Right hindlimb (tissue), 1 donor: ENCODE measurements at regions not wholly inside any gene's neighbourhood (a gene's known extent, or its start where the extent isn't known, plus 50 kb on each side); places are given as distances from the start of the nearest gene placed in this dataset.
A peak's percentile ranks its signal among the peaks of the same experiment; 100 is the strongest.

Source experiments
- DNase-seq: peaks from one replicate; pipeline ENCODE4 v3.0.0-alpha.2; 2018

DNA sequence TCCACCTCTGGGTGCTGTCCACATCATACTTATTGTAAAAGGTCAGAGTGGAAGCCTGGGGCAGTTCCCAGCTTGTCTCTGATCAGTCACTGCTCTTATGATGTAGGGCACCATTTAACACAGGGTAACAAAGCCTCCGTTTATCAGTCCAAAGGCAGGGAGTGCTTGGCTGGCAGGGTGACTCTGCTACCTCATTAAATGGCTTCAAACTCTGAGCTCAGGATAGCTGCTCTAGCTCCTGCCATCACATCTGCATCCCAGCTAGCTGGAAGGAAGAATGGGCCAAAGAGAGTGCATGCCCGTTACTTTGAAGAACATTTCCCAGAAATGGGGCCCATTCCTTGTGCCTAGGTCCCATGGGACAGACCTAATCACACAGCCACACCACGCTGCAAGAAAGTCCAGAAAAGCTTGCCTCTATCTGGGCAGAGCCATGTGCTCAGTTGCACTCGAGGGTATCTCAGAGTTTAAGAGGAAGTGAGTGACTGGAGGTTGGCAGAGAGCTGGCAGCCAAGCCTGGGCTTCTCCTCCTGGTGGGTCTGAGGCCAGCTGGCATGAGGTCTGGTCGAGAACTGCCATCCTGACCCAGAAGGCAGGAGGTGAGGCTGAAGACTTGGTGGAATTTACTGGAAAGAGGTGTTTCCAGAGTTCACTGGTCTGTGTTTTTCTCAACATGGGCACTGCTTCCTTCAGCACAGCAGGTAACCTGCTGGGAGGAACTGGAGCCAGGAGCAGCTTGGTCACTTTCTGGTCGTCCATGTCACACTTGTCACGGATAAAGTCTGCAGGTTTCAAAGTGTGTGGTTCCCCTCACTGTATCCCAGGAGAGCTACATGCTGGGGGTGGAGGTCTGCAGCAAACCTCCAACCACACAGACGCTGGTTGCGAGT is 935.7 kb downstream of the BRD1 start:
- no peak for DNase-seq

DNA sequence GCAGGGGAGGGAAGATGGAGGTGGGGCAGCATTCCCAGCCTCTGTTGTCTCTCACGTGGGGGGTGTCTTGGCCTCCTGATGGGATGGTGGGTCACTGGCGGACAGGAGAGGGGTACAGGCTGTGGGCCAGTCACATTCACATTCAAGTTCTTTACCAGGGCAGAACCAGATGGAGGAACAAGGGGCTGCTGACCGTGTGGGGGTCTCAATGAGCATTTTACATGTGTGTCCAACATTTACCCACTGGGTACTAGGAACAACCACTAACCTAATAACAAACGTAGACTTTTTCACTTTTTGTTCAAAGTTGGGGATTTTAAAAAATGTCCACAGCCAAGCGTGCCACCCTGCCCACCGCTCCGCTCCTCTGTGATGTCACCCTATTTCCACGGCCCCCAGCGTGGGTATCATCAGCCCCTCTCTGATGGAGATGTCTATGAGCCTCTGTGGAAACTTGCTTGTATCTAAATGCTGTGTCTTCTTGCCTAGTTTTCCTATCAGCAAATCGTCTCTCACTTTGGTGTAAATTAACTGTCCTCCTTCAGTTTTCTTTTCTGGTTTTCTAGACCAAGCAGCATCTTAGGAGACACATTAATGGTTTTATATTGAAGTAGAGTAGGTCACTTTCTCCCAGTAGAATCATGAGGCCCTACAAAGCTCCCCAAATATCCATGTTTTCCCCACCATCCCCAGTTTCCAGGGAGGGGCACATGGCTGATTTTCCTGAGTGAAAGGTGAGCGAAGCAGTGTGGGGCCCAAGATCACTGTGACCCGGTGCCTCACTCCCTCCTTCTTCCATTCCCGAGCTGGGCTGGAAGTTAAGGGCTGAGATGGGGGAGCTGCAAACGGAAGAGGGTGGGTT is 936.7 kb downstream of the BRD1 start:
- no peak for DNase-seq

DNA sequence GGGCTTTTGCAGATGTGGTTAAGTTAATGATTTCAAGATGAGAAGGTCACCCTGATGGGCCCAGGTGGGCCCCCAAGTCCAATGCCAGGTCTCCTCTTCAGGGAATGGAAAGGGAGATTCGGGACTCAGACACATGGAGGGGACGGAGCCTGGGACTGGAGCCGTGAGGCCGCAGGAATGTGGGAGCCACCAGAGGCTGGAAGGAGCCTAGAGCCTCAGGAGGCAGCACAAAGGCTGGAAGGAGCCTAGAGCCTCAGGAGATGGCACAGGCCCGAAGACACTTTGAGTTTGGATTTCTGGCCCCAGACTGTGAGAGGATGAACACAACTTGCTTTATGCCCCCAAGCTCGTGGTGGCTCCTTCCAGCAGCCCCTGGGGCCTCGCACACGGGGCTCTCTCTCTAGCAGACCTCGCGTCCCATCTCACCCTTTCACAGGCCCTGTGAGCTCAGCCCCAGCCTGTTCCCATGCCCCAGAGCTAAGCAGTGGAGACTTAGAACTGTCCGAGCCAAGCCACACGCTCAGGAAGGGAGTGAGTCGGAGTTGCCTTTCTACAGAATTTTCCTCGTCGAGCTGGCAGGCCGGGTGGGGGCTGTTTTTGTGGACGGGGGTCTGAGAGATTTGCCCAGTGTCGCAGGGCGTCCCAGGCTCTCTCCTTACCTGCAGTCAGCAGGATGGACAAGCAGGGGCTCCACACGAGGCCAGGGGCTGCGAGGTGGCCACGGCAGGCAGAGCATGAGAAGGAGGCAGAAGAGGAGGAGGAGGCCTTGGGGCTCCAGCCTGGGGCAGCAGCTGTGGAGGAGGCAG is 937.6 kb downstream of the BRD1 start:
- no peak for DNase-seq

DNA sequence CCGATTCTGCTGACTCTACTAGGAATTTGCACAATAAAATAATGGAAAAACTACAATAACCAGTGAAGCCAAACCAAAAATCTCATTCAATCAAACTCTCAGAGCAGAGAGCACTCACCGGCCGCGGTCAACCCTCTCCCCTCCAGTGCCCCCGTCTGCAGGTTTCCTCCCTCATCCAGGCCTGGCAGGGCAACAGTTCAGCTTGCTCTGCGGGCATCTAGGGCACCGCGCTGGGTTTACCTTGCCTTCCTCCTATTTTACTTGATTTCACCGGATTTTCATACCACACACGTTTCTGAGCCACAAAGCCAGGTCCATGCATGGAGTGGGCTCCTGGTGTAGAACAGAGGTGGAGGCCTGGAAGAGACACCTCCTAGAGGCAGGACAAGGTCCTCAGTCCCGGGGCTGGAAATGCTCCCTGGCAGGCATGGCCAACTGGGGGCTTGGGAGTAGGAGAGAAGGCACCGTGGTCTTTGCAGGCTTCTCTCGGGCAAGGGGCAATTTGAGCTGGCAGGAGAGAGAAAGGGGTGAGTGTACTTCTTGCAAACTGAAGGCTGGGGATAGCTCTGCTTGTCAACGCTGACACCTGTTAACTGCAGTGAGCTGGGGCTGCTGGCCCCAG is 938.4 kb downstream of the BRD1 start:
- no peak for DNase-seq

DNA sequence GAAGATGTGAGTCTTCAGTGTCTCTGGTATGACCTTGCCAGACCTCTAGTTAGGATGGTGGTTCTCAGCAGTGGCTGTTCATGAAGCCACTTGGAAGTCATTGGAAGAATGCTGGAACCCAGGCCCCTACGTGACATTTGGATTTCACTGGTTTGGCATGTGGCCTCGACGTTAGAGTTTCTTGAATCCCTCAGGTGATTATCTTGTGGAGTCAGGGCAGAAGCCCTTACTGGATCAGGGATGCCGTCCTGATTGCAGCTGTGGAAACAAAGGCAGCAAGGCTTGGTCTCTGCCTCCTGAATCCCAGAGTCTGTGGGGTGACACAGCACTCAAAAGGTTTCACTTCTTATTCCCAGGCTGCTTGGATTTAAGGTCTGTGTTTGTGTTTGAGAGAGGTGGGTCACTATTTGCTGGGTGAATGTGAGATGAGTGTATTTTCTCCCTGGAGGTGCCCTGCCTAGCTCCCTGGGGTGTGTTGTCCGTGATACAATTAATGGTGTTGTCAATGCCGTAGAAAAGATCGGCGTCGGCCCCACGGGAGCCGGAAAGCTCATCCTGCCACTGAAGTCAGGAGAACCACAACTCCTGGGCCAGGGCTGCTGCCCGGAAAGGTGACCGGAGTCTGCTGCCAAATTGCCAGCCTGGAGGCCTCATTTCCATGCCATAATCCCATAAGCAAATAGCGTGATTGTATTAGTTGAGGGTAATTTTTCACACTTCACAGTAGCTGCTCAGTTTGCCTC is 939.0 kb downstream of the BRD1 start:
- DNase-seq = no peak

DNA sequence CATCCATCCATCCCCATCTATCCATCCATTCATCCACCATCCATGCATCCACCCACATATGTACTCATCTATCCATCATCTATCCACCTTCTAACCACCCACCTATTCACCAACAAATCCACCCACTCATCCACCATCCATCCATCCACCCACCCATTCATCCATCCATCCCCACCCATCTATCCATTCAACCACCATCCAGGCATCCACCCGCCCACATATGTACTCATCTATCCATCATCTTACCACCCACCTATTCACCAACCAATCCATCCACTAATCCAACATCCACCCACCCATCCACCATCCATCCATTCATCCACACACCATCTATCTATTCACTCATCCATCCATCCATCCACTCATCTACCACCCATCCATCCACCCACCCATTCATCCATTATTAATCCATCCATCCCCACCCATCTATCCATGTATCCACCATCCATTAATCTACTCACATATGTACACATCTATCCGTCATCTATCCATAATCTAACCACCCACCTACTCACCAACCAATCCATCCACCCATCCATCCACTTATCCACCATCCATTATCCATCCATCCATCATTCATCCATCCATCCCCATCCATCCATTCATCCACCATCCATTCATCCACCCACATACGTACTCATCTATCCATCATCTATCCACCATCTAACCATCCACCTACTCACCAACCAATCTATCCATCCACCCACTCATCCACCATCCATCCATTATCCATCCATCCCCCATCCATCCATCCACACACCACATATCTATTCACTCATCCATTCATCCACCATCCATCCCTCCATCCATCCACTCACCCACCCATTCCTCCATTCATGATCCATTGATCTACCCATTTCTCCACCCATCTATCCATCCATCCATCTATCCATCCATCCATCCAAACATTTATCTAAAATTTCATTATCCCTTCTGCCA is 940.0 kb downstream of the BRD1 start:
- no peak for DNase-seq

DNA sequence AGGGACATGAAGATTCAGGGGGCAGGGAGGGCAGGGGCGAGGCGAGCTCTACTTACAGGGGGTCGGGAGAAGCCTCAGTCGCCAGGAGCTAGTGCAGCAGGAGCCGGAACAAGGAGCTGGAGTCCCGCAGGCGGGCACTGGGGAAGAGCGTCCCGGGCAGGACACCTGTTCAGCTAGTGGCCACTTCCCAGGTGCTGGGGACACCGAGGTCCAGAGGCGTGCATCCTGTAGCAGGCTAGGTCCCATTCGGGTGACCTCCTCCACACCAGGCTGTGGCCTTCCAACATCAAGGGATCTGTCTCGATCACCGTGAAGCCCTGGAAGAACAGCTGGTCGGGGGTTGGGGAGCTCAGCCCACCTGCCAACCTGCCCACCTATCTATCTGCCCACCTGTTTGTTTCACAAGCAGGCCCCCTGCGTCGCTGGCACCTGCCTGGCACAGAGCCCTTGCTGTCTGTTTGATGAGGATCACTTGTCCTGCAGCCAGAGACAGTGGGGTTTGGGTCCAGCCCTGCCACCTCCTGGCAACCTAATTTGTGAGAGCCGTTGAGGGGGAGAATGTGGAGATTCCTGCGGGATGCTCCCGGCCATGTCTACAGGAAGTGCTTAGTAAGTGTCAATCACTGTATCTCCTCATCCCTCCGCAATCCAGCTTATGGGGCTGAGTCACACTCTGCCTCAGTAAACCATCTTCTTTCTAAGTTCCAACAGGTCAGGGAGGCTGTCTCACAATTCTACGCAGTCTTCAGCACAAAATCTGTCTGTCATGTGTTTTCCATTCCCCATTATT is 940.9 kb downstream of the BRD1 start:
- DNase-seq = no peak

DNA sequence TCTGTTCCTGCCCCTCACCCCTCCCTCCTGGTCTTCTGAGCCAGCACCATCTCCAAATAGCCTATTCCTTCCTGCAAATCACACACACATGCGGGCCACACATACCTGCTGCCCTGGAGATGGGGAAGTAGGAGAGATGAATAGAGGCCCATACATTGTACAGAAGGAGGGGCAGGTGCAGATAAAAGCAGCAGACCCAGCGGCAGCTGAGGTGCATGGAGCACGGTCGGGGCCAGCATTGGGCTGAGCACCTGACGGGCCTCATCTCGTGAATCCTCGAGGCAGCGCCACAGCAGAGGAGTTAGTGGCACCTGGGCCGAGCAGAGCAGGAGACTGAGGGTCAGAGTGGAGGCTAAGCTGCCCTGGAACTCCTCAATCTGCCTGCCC is 941.8 kb downstream of the BRD1 start:
- no peak for DNase-seq

DNA sequence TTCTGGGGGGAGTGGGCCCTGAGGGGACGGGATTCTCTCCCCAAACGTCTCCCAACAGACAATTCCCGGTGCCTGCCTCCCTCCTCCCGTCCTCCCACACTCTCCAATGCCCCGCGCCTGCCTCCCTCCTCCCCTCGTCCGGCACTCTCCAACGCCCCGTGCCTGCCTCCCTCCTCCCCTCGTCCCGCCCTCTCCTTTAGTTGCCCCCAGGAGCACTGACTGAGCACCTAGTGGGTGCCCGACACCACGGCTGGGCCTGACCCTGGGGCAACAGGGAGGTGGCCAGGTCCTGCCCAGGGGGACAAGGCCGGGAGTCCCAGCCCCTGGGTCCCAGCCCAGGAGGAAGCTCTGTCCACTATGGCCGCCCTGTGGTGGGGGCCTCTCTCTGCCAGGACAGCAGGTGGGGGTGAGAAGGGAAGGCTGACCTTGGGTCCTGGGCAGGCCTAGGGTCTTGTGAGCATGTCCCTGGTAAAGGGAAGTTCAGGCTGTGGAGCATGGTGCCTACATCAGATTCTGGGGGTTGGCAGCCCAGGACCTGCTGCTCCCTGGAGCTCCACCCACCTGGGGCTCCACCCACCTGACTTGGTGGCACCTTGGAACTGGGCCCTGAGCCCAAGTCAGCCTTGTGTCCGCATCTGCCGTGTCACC is 942.3 kb downstream of the BRD1 start:
- DNase-seq = no peak

DNA sequence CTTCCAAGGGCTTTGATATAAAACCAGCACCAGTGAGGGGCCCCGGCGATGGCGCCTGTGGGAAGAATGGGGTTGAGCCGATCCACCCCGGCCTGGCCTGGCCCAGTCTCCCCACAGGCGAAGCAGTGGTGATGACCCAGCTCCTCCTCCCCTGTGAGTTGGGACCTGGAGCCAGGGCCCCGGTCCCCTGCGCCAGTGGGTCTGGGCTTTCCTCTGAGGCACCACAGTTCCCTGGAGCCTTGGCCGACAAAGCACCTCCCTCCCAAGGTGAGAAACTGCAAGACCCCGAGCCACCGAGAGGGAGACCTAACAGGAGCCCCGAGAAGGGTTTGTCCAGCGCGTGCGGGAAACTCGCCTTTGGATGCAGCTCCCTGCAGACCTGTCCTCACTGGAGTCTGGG is 942.9 kb downstream of the BRD1 start:
- DNase-seq = no peak

DNA sequence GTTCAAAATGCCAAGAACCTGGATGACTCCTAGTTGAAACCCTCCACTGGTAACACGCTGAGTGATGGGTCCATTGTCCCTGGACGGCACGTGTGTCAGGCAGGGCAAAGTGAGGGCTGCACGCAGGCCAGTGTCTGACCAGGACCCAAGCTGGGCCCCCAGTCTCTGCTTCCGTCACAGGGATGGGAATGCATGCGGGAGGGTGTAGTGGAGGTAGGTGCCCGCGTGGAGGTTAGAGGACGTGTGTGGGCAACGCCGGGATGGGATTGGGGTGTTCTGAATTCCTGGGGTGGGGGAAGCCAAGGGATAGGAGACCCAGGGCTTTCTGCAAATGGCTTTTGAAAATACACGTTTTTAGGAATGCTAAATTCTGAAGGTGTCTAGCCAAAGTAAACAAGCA is 943.3 kb downstream of the BRD1 start:
- DNase-seq = no peak

DNA sequence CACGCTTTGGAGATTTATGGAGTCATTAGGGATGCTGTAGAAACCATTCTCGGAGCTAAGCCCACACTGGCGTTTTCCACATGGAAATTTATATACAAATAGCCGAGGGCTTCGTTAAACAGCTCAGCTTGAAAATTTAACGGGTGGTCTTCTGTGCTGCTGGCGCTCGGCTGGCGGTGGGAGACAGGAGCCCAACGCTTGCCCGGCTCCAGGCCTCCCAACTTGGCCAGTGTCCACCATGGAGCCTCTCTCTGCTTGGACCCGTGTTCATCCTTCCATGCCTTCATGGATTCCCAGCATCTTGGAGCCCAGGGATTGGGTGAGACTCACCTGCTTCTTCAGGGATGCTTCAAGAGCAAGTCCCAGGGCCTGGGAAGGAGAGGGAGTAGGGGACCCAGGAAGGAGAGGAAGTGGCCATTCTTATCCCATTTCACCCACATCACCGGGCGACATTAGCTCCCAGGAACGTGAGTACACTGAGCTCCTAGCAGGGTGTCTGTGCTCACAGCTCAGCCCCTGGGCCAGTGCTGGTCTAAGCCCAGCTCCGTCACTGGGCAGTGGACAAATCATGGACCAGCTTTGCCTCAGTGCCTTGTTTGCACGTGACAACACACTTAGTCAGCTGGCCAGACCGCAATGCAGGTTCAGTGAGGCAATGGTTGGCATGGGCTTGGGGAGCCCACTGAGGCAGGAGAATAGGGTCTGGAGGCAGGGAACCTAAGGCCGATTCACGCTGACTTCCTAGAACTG is 944.3 kb downstream of the BRD1 start:
- no peak for DNase-seq

DNA sequence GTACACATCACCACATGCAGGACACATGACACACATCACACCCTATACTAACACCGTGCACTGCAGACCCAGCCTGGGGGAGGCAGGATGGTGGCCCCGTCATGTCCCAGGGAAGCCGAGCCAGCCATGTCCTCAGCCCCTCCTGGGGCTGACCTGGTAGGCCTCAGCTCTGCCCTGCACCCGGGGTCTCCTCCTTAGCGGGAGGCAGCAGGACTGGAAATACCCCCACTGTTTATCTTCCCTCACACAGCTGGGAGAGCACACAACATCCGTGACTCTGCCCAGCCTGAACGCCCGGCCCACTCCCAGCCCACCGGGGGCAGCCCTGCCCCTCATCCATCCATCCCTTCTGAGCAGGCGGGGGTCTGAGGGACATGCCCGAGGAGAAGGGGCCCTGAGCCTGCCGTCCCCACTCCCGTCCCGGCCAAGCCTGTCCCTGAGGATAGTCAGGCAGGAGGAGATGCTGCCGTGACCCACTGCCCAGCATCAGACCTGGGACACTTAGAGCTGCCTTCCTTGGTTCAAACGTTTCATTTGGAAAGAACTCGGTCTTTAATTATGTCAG is 945.0 kb downstream of the BRD1 start:
- DNase-seq = no peak

DNA sequence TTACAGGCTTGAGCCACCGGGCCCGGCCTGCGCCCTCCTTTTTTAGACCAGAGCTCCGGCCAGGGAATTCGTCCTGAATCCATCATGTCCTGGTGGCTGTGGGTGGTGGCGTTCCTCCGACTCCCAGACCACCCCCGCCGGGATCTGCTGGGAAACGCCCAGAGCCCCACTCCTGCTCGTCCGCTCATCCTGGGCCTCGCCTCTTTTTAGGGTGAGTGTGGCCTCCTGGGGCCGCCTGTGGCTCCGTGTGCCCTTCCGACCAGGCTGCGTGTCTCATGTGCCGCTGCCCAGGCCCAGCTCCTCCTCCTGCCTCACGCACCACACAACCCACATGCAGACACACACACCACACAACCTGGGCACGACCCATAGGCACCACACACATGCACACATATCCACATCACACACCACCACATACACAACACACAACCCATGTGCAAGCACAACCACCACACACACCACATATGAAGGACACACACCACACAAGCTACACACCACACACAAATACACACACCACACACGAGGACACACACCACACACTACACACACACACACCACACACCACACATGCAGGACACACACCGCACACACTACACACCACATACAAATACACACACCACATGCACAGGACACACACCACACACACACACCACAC is 946.2 kb downstream of the BRD1 start:
- no peak for DNase-seq

DNA sequence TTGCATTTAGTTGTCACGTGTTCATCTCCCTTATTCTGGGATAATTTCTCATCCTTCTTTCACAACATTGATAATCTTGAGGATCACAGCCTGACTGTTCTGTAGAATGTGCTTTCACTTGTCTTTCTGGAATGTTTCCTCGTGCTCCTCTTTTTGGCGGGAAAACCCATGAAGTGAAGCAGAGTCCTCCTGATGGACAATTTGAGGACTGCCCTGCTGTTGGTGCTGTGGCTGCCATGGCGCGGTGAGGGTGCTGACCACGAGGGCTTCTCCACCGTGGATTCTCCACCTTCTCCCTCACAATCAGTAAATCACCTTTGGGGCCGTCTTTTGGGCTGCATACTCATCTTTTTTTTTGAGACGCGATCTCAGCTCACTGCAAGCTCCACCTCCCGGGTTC is 946.9 kb downstream of the BRD1 start:
- no peak for DNase-seq

DNA sequence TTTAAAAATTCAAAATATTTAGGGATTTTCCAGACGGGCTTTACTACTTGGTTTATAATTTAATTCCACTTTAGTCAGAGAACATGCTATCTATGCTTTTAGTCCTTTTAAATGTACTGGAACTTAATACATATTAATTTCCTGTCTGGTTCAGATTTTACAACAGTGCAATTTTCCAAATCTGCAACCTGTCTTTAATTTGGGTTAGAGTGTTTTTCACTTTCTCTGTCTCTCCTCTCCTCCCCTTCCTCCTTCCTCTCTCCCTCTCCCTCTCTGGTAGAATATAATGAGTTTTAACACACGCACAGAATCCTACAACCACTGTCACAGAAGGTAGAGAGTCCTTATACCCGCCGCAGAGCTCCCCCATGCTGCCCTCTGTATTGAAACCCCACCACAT is 950.7 kb downstream of the BRD1 start:
- no peak for DNase-seq

DNA sequence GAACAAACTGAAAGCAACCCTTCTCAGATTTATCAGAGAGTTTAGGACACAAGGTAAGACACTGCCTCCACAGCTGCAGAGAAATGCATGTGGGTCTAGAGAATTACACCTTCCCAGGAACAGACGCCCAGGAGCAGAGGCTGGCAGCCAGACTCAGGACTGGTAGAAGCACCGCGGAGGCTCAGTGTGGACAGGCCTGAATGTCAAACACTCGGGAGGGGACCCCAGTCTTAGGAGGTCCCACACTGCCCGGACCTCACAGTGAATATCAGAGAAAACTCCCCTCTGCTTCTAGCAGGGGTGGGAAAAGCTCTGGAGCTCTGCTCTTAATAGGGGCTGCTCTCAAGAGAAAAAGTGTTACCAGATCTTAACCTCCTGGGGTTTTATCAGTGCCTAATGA is 952.7 kb downstream of the BRD1 start:
- peak; percentile 6 for DNase-seq

DNA sequence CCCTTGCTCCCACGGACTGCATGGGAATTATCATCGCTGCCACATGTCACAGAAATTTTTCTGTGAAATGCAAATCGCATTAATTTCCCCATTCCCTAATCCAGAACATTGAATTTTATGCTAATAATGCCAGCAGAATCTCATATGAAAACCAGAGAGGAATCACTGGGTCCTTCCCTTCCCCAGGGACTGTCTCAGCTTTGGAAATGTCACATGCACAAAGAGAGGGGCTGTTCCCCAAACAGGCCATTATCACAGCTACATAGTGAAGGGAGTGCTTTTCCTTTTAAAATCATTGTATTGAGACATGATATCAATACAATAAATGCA is 954.5 kb downstream of the BRD1 start:
- no peak for DNase-seq
